ENCODE measurements at regions not wholly inside any gene's neighbourhood (a gene's known extent, or its start where the extent isn't known, plus 50 kb on each side); places are given as distances from the start of the nearest gene placed in this dataset.
"Not testable (repeated sequence)": the region's sequence is repeated elsewhere in the genome, so short reads cannot be mapped to it uniquely, and the experiment has no call there.

DNA sequence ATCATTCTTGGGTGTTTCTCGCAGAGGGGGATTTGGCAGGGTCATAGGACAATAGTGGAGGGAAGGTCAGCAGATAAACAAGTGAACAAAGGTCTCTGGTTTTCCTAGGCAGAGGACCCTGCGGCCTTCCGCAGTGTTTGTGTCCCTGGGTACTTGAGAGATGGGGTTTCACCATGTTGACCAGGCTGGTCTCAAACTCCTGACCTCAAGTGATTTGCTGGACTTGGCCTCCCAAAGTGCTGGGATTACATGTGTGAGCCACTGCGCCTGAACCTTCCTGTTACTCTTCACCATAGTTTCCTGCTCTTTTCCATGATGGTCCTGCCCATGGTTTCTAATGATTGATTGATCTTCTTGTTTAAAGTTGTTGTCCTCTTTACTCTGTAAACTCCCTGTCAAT lies 207.9 kb downstream of the BCAS1 start:
- TF ChIP-seq ZNF274 (IDR thresholded peaks at IDR 0.05; ENCODE audit: low read depth, low read length); YY1 (IDR thresholded peaks at IDR 0.05; ENCODE audit: insufficient read depth, insufficient read length); SUZ12 (IDR thresholded peaks at IDR 0.05; ENCODE audit: extremely low read depth, insufficient read depth, insufficient read length): not testable (repeated sequence)
